GM21723 (cell line): ENCODE measurements at regions not wholly inside any gene's neighbourhood (a gene's known extent, or its start where the extent isn't known, plus 50 kb on each side); places are given as distances from the start of the nearest gene placed in this dataset.
"Not testable (repeated sequence)": the region's sequence is repeated elsewhere in the genome, so short reads cannot be mapped to it uniquely, and the experiment has no call there.

Source experiments
- ATAC-seq: cut with Tn5 transposase; IDR thresholded peaks from one replicate; pipeline ENCODE4 v1.9.1; 2021; ENCODE audit warnings: mild to moderate bottlenecking, moderate library complexity; ENCODE audit not compliant: unreplicated experiment

DNA sequence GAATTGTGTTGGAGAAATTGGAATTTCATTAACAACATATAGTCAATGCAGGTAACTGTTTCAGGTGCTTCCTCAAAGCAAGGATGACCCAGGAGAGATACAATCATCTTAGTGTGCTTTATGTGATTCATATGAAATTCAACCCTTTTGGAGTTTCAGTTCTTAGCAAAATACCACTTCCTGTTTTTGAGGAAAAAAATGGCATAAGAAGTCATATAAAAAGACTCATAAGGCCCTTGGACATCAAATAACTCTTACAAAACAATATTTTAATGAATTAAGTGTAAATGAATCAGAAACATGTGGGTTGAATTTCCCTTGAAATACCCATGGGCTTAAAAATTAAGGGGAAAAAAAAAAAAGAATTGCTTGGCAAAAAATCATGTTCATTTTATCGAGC, 926.6 kb downstream of the LTN1 start:
- ATAC-seq = no peak

GRCh38 chr21:28063241-28064216, 929.1 kb downstream of the LTN1 start:
- ATAC-seq = no peak

DNA sequence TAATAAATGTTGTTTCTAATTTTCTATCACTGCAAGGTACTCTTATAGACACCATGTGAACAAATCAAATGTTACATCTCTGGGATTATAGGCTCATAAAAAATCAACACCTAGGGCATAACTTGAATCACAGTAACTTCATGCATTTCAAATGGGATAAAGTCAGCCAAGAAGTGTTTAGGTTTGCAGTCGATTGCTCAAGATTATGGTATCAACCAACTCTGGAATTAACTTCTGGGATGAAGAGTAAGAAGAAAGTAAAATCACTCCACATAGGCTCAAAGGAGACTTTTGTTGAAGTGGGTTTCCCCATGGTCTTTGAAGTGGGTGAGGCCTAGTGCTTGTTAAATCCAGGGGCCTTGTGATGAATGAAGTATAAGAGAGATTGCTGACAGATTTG, 939.7 kb downstream of the LTN1 start:
- not testable (repeated sequence) for ATAC-seq

DNA sequence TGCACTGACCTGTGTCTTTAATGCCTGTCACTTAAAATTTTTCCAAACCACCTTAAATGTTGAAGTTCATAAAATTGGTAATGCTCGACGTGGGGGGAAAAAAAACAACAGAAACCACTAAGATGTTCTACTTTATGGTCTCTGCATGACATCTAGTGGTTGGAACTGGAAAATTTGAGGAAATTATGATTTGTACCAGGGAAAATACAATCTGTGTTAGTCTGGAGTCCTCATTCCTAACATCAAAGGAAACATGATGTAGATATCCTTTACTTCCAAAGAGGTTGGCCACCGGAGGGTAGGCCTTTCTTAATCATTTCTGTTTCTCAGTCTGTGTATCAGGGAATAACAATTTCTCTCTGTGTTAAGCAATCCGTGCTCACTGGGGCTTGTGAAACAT, 941.0 kb downstream of the LTN1 start:
- not testable (repeated sequence) for ATAC-seq

DNA sequence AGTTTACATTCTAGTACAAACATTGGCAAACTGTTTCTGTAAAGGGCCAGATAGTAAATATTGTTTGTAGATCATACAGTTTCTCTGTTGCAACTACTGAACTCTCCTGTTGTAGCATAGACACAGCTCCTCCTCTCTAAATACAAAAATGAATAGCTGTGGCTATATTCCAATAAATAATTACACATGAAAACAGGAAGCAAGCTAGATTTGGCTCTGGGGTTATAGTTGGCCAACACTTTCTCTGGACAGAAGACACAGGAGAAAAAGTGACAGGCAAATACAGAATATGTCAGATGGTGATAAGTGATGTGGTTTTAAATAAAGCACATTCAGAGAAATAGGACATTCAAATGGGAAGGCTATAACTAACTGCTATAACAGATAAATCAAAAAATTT, 957.0 kb downstream of the LTN1 start:
- ATAC-seq = not testable (repeated sequence)

DNA sequence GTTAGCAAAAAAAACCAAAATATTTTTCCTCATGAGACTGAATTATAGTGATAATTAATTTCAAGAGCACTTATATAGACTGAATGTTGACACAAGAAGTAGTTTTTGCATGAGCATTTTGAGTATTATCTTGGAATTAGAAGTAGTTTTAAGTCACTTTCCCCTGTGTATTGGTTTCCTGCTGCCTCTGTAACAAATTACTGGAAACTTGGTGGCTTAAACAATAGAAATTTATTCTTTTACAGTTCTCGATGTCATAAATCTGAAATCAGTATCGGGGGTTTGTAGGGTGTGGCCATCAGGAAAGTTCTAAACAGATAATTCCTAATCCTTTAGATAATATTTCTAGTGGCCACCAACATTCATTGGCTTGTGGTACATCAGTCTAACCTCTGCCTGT, 957.8 kb downstream of the LTN1 start:
- not testable (repeated sequence) for ATAC-seq

- not testable (repeated sequence) for ATAC-seq
Observed at GRCh38 chr21:28034334-28034733, 958.3 kb downstream of the LTN1 start.

DNA sequence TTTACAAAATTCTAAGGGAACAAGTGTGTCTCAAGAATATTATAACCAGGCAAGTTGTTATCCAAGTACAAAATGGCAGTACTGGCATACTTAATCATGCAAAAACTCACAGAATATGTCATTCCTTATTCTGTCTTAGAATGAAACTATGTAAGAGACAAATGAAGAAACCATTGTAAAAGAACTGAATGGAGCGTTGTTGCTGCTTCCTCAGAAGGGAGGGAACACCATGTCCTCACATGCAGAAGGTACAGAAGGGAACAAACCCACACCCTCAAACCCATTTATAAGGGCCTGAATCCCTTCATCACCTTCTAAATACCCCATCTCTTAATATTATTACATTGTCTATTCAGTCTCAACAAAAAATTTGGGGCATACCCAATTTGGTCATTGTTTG, 960.0 kb downstream of the LTN1 start:
- not testable (repeated sequence) for ATAC-seq

GRCh38 chr21:28031066-28031465, 961.6 kb downstream of the LTN1 start:
- not testable (repeated sequence) for ATAC-seq

DNA sequence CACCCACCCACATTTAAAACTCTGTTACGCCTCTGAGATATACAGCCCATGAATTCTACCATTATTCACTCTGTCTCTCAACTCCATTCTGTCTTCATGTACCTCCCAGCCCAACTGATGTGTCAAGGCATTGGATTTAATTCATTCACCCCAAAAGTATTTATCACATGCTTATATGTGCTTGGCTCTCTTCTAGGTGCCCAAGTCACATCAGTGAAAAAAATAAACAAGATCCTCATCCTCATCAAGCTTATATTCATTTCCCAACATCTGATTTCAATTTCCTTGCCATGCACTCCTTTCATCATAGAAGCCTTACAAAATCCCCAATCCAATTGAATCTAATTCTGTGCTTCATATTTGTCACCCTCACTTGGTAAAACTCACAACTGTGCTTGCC, 967.6 kb downstream of the LTN1 start:
- no peak for ATAC-seq

DNA sequence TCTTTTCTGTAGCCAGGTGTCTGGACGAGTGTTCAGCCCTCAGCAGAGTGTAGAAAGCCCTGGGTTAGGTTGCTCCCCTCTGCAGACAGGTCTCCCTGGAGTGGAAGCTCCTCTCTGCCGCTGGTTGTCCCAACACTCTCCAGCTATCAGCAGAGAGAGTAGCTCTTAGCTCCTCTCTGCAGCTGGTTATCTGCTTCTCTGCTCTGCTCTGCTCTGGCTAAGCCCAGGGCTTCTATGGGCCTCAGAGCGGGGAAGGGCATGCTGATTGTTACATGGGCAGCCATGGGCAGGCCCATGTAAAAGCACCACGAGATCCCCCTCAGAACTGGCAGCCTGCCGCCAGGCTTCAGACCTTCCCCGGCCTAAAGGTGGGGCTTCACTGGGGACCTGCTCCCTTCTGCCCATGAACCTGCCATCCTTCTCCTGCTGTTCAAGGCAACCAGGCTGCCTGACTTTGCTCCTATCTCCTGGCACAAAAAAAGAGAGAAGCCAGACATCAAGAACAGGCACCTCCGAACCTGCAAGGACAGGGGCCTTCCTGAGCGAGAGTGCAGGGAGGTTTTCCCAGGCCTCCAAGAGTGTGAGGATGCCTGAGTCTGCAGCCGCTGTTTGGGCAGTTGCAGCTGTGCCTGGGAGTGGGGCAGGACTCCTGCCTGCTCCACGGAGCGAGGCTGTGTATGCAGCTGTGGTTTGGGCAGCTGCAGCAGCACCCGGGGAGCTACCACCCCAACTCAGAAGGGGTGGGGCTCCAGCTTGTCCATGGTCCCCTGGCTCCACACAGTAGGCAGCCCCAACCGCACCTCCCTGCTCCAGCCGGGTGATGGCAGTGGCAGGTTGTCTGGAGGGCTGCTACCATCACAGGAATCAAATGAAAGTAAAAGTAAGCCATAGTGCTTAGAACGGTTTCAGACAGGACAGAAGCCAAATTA, 973.7 kb downstream of the LTN1 start:
- no peak for ATAC-seq

GRCh38 chr21:28018213-28018612, 974.5 kb downstream of the LTN1 start:
- ATAC-seq = no peak

GRCh38 chr21:28016571-28016970, 976.1 kb downstream of the LTN1 start:
- ATAC-seq = no peak

DNA sequence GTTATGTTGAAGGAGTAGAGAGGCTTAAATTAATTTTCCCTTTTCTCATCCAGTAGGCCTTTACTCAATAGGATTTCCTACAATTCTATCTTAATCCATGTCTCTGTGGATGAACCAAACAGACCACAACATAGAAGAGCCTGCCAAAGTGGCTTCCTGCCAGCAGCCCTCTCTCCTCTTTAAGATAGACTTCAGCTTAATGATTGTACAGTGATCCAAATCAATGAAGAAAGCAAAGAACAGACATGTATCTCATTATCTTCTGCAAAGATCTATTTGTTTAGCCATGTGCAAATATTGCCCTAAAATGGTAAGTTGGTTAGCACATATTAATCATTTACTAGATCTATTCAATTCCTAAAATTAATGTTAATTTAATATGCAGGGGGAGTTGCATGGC, 979.6 kb downstream of the LTN1 start:
- ATAC-seq = not testable (repeated sequence)

DNA sequence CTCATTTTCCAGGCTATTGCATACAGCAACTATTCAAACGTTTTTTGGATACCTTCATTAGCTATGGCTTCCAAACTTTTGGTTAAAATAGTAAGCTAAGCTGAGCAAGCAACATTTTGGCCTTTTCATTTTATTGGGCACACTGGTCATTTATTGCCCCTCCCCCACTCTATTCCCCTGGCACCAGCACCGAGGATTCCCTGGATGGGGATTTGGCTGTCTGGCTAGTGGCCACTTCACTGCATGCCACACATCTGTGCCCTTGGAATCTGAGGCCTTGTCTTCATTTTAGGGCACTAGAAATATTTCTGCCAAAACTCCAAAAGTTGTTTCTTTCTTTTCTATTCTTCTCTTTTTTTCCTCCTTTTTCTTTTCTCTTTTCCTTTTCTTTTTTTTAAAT, 980.7 kb downstream of the LTN1 start:
- ATAC-seq = not testable (repeated sequence)

DNA sequence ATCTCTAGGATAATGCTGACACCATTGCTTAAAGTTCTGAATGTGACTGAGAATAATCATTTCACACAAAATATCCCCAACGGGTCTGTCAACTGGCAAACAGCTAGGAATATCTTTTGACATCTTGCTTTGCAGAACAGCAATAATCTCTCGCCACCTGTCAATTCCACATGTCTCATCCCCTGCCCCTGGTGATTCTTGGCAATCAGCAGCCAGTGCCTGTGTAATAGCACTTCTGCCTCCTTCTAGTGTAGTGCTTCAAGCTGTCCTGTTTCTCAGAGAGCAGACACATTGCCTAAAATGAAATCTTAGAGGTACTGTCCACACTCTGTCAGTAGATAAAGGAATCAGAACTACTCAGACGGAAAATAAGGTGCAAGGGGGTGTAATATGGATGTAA, 984.4 kb downstream of the LTN1 start:
- not testable (repeated sequence) for ATAC-seq

DNA sequence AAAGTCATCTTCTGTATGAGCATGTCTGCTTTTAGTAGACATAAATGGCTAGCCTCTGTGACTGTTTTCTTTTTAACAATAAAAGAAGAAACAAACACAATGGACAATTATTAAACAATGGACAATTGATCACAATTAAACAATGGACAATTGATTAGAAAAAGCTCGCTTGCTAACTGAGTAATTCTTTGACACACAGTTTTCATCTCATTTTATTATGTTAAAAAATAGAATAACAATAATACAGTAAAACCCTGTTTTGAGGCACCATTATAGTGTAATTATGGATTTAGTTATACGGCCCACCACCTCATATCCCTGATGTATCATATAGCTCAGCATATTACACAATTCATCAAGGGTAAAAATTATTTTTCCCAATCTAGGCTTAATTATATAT, 989.0 kb downstream of the LTN1 start:
- not testable (repeated sequence) for ATAC-seq

DNA sequence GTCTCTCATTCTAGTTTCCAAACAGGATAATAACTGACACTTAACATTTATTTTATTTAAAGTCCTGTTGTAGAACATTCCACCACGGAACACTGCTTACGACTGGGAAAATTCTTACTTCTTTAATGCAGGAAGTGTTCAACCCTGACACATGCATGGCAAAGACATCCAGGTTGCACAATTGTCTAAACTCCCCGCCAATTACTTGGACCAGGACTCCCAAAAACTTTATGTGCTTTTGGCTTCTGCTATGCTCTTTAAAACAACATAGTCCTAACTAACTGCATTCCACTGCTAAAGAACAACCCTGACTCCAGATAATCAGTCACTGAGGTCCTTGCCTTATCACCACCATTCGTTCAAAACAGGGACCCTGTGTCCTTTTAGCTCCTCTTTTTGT, 995.8 kb downstream of the LTN1 start:
- ATAC-seq = not testable (repeated sequence)

DNA sequence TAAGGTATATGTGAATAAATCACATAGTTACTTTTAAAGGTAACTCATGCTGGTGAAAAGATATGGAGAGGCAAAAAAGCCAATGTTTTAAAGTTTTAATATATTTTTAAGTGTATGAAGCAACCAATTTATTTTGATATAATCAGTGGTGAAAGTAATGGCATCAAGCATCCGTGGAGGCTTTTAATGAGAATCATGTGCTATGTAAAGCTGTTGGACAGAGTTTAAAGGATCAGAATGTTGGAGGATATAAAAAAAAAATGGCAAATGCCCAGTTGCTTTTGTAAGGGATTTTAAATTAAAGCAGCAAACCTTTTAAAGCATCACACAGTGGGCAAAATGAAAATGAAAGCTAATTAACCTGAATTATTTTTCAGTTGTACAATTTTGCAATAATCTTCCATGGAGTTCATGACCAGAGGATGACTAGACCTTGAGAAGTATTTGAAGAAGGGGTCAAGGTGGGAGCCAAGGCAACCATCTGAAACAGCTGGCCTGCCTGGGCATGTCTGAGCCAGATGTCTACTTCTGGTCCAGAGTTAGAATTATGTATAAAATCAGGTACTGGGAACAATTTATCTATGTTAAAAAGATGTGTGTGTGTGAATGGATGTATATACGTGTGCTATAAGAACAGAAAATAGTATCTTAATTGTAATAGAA, 1007.9 kb downstream of the LTN1 start:
- not testable (repeated sequence) for ATAC-seq

GRCh38 chr21:27979446-27979845, 1012.6 kb upstream of the ADAMTS5 start:
- ATAC-seq = not testable (repeated sequence)

DNA sequence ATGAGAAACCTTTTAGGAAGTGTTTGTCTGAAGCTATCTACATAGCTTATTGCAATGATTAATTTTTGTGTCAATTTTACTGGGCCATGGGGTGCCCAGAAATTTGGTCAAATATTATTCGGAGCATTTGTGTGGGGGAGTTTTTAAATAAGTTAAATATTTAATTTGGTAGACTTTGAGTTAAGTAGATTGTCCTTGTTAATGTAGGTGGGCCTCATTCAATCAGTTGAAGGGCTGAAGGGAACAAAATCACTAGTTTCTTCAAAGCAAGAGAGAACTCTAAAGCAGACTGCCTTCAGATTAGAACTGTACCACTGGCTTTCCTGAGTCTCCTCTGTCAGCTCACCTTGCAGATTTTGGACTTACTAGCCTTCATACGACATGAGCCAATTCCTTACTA, 1008.6 kb upstream of the ADAMTS5 start:
- no peak for ATAC-seq
